NT2/D1 (cell line): ENCODE measurements at regions not wholly inside any gene's neighbourhood (a gene's known extent, or its start where the extent isn't known, plus 50 kb on each side); places are given as distances from the start of the nearest gene placed in this dataset.

Experiments
- SUZ12 ChIP-seq: IDR thresholded peaks from 2 replicates; pipeline ENCODE4 v1.6.1; 2011; ENCODE audit not compliant: insufficient read length, insufficient read depth; ENCODE audit errors: extremely low read depth
- YY1 ChIP-seq: IDR thresholded peaks from 2 replicates; pipeline ENCODE4 v1.6.1; 2011; ENCODE audit not compliant: insufficient read length, insufficient read depth
- ZNF274 ChIP-seq: IDR thresholded peaks from 2 replicates; pipeline ENCODE4 v1.6.1; 2011; ENCODE audit warnings: mild to moderate bottlenecking, low read depth, low read length

- TF ChIP-seq ZNF274: no peak
- TF ChIP-seq SUZ12: no peak
- no peak for TF ChIP-seq YY1
Observed at GRCh38 chr12:47353508-47353907, 273.7 kb upstream of the AMIGO2 start.
